ENCODE measurements at regions not wholly inside any gene's neighbourhood (a gene's known extent, or its start where the extent isn't known, plus 50 kb on each side); places are given as distances from the start of the nearest gene placed in this dataset.

DNA sequence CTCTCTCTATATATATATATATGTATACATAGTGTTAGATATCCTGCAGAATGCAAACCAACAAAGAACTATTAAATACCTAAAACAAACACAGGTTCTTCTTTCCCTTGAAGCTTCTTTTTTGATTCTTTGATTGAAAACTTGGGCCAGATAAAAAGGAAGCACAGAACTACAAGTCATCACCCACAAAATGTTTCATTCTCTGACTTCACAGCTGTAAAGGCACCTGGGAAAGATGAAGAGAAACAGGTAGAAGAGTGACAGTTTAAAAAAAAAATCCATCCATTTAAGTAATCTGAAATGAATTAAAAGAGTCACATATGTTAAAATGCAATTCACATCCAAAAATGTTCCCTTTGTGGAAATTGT lies 90.7 kb upstream of the FNDC3A start:
- ATAC-seq (no peak), FAIRE-seq (no peak), DNase-seq (ENCODE audit: low spot score) (no peak)
- TF ChIP-seq, protein P1, sequence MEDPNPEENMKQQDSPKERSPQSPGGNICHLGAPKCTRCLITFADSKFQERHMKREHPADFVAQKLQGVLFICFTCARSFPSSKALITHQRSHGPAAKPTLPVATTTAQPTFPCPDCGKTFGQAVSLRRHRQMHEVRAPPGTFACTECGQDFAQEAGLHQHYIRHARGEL (CRISPR knock-in tag; IDR thresholded peaks at IDR 0.05), result no peak
- no peak for TF ChIP-seq TGIF2 (CRISPR knock-in tag; IDR thresholded peaks at IDR 0.05)
- no peak for TF ChIP-seq ZNF598 (CRISPR knock-in tag; IDR thresholded peaks at IDR 0.05; ENCODE audit: borderline replicate concordance)
- no peak for TF ChIP-seq PCBP1 (IDR thresholded peaks at IDR 0.05; ENCODE audit: borderline replicate concordance, low read depth, low read length)
- TF ChIP-seq ADNP (CRISPR knock-in tag; IDR thresholded peaks at IDR 0.05), result no peak
- no peak for TF ChIP-seq ZNF10 (CRISPR knock-in tag; IDR thresholded peaks at IDR 0.05; ENCODE audit: borderline replicate concordance, low read depth)
- TF ChIP-seq, protein P2, sequence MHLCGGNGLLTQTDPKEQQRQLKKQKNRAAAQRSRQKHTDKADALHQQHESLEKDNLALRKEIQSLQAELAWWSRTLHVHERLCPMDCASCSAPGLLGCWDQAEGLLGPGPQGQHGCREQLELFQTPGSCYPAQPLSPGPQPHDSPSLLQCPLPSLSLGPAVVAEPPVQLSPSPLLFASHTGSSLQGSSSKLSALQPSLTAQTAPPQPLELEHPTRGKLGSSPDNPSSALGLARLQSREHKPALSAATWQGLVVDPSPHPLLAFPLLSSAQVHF (CRISPR knock-in tag; IDR thresholded peaks at IDR 0.05), result no peak
- no peak for TF ChIP-seq CREB1 (IDR thresholded peaks at IDR 0.05)
- TF ChIP-seq CREB1 (CRISPR knock-in tag; IDR thresholded peaks at IDR 0.05), result no peak
- TF ChIP-seq HOXA7 (CRISPR knock-in tag; IDR thresholded peaks at IDR 0.05), result no peak
- TF ChIP-seq, protein P3, sequence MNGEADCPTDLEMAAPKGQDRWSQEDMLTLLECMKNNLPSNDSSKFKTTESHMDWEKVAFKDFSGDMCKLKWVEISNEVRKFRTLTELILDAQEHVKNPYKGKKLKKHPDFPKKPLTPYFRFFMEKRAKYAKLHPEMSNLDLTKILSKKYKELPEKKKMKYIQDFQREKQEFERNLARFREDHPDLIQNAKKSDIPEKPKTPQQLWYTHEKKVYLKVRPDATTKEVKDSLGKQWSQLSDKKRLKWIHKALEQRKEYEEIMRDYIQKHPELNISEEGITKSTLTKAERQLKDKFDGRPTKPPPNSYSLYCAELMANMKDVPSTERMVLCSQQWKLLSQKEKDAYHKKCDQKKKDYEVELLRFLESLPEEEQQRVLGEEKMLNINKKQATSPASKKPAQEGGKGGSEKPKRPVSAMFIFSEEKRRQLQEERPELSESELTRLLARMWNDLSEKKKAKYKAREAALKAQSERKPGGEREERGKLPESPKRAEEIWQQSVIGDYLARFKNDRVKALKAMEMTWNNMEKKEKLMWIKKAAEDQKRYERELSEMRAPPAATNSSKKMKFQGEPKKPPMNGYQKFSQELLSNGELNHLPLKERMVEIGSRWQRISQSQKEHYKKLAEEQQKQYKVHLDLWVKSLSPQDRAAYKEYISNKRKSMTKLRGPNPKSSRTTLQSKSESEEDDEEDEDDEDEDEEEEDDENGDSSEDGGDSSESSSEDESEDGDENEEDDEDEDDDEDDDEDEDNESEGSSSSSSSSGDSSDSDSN (CRISPR knock-in tag; IDR thresholded peaks at IDR 0.05), result no peak
- no peak for TF ChIP-seq PHF21A (CRISPR knock-in tag; IDR thresholded peaks at IDR 0.05)
- TF ChIP-seq MED1 (CRISPR knock-in tag; IDR thresholded peaks at IDR 0.05), result no peak
- TF ChIP-seq, protein P4, sequence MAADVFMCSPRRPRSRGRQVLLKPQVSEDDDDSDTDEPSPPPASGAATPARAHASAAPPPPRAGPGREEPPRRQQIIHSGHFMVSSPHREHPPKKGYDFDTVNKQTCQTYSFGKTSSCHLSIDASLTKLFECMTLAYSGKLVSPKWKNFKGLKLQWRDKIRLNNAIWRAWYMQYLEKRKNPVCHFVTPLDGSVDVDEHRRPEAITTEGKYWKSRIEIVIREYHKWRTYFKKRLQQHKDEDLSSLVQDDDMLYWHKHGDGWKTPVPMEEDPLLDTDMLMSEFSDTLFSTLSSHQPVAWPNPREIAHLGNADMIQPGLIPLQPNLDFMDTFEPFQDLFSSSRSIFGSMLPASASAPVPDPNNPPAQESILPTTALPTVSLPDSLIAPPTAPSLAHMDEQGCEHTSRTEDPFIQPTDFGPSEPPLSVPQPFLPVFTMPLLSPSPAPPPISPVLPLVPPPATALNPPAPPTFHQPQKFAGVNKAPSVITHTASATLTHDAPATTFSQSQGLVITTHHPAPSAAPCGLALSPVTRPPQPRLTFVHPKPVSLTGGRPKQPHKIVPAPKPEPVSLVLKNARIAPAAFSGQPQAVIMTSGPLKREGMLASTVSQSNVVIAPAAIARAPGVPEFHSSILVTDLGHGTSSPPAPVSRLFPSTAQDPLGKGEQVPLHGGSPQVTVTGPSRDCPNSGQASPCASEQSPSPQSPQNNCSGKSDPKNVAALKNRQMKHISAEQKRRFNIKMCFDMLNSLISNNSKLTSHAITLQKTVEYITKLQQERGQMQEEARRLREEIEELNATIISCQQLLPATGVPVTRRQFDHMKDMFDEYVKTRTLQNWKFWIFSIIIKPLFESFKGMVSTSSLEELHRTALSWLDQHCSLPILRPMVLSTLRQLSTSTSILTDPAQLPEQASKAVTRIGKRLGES (CRISPR knock-in tag; IDR thresholded peaks at IDR 0.05; ENCODE audit: borderline replicate concordance), result no peak
- TF ChIP-seq, protein P5, sequence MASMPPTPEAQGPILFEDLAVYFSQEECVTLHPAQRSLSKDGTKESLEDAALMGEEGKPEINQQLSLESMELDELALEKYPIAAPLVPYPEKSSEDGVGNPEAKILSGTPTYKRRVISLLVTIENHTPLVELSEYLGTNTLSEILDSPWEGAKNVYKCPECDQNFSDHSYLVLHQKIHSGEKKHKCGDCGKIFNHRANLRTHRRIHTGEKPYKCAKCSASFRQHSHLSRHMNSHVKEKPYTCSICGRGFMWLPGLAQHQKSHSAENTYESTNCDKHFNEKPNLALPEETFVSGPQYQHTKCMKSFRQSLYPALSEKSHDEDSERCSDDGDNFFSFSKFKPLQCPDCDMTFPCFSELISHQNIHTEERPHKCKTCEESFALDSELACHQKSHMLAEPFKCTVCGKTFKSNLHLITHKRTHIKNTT (CRISPR knock-in tag; IDR thresholded peaks at IDR 0.05), result no peak
- no peak for TF ChIP-seq ZNF331 (CRISPR knock-in tag; IDR thresholded peaks at IDR 0.05)
- no peak for TF ChIP-seq SKI (IDR thresholded peaks at IDR 0.05; ENCODE audit: partially characterized antibody)
- no peak for TF ChIP-seq CEBPB (IDR thresholded peaks at IDR 0.05; ENCODE audit: borderline replicate concordance, low read depth, low read length)
- TF ChIP-seq MAFG (CRISPR knock-in tag; IDR thresholded peaks at IDR 0.05), result no peak
- Histone ChIP-seq H3K4me3 (replicated peaks in 1 of 3; ENCODE audit: insufficient read depth in 1 of 3, low read depth in 2 of 3, low read length in 3 of 3) (no peak overlapping the region), H3K27me3 (ENCODE audit: control insufficient read depth in 1 of 2, insufficient read depth in 2 of 2, low read length in 2 of 2) (0 out of 5 replicates have a peak, but pooled peaks cover 1 to 3% of the 10 kb centered on the region in 2 experiments), H3K36me3 (replicated peaks in 1 of 2; ENCODE audit: control insufficient read depth in 1 of 2, insufficient read depth in 2 of 2, low read length in 2 of 2) (no peaks in the 10 kb centered on the region), H3K4me1 (ENCODE audit: insufficient read depth, low read length) (no peaks in the 10 kb centered on the region), H3K4me2 (ENCODE audit: low read depth, low read length) (no peak overlapping the region), H3K27ac (ENCODE audit: extremely low read length, insufficient read depth, low read length) (no peak overlapping the region), H4K20me1 (ENCODE audit: insufficient read depth, low read length) (no peaks in the 10 kb centered on the region), H2AFZ (ENCODE audit: low read length) (no peak overlapping the region), H3K9ac (ENCODE audit: insufficient read depth, low read depth, low read length) (no peak overlapping the region), H3K79me2 (ENCODE audit: insufficient read depth, low read length) (no peaks in the 10 kb centered on the region), H3K9me3 (ENCODE audit: low read length) (no peaks in the 10 kb centered on the region)
- intact Hi-C loops (cut with micrococcal nuclease; ENCODE audit: unreplicated experiment), result no loop called here
- in situ Hi-C loops (cut with HindIII; ENCODE audit: extremely low pct_ligation_motif_present, low pct_unique_long_range_greater_than_20kb), result no loop called here
- CTCF ChIA-PET (ENCODE audit: low intra/inter-chr PET ratio, low total read pairs), result no interaction called here
- BruUV-seq (replicated peaks), result no TSS peak
- POLR2A ChIA-PET, result no interaction called here

Data from HepG2 (cell line).